ENCODE measurements at regions not wholly inside any gene's neighbourhood (a gene's known extent, or its start where the extent isn't known, plus 50 kb on each side); places are given as distances from the start of the nearest gene placed in this dataset.

- DNase-seq (ENCODE audit: low spot score): no peak
These were observed 245.7 kb downstream of the TOMM20 start for GRCh38 chr1:234882898-234883297.

- DNase-seq (ENCODE audit: low spot score): no peak
These were observed 246.5 kb downstream of the TOMM20 start for GRCh38 chr1:234881893-234882771.

- DNase-seq (ENCODE audit: low spot score): no peak
These were observed 249.2 kb downstream of the TOMM20 start for GRCh38 chr1:234879147-234880080.

GRCh38 chr1:234878288-234878687, 250.3 kb downstream of the TOMM20 start:
- DNase-seq (ENCODE audit: low spot score): no peak

GRCh38 chr1:234877761-234878160, 250.9 kb downstream of the TOMM20 start:
- no peak for DNase-seq (ENCODE audit: low spot score)

GRCh38 chr1:234875953-234876855, 252.4 kb downstream of the TOMM20 start:
- no peak for DNase-seq (ENCODE audit: low spot score)

- DNase-seq (ENCODE audit: low spot score): no peak
These were observed 253.2 kb downstream of the TOMM20 start for GRCh38 chr1:234875328-234875952.

- no peak for DNase-seq (ENCODE audit: low spot score)
These were observed 254.0 kb downstream of the TOMM20 start for GRCh38 chr1:234874291-234875288.

GRCh38 chr1:234871710-234872271, 256.8 kb downstream of the TOMM20 start:
- no peak for DNase-seq (ENCODE audit: low spot score)

GRCh38 chr1:234871039-234871709, 257.5 kb downstream of the TOMM20 start:
- DNase-seq (ENCODE audit: low spot score): no peak

GRCh38 chr1:234870020-234870981, 258.3 kb downstream of the TOMM20 start:
- DNase-seq (ENCODE audit: low spot score): no peak

GRCh38 chr1:234869182-234870019, 259.2 kb downstream of the TOMM20 start:
- no peak for DNase-seq (ENCODE audit: low spot score)

GRCh38 chr1:234868296-234869147, 258.5 kb upstream of the IRF2BP2 start:
- no peak for DNase-seq (ENCODE audit: low spot score)

- DNase-seq (ENCODE audit: low spot score): no peak
These were observed 256.3 kb upstream of the IRF2BP2 start for GRCh38 chr1:234866007-234866866.

Data from germinal center (tissue), 1 donor.